SW 1271 (cell line): ENCODE measurements at regions not wholly inside any gene's neighbourhood (a gene's known extent, or its start where the extent isn't known, plus 50 kb on each side); places are given as distances from the start of the nearest gene placed in this dataset.
"Not testable (repeated sequence)": the region's sequence is repeated elsewhere in the genome, so short reads cannot be mapped to it uniquely, and the experiment has no call there.

ENCODE experiments used
- DNase-seq, 2 experiments: peaks; one replicate each; lab custom pipeline; 2025; lab: John Stamatoyannopoulos, UW

- no peak for DNase-seq
These were observed 174.6 kb upstream of the TBX3 start for GRCh38 chr12:114858388-114859146.

GRCh38 chr12:114855678-114856077 is 171.7 kb upstream of the TBX3 start:
- no peak for DNase-seq

GRCh38 chr12:114852976-114853529 is 169.1 kb upstream of the TBX3 start:
- no peak for DNase-seq

GRCh38 chr12:114851981-114852380 is 168.0 kb upstream of the TBX3 start:
- DNase-seq: no peak

- DNase-seq: no peak
These were observed 166.8 kb upstream of the TBX3 start for GRCh38 chr12:114850661-114851275.

GRCh38 chr12:114848666-114849065 is 164.7 kb upstream of the TBX3 start:
- DNase-seq: no peak

GRCh38 chr12:114847441-114848035 is 163.6 kb upstream of the TBX3 start:
- DNase-seq: no peak

GRCh38 chr12:114846771-114847170 is 162.8 kb upstream of the TBX3 start:
- no peak for DNase-seq

- no peak for DNase-seq
These were observed 157.7 kb upstream of the TBX3 start for GRCh38 chr12:114841557-114842251.

GRCh38 chr12:114838480-114838879 is 154.5 kb upstream of the TBX3 start:
- no peak for DNase-seq

GRCh38 chr12:114836609-114837008 is 152.6 kb upstream of the TBX3 start:
- no peak for DNase-seq

- DNase-seq: peak; percentile 28 to 48
These were observed 151.1 kb upstream of the TBX3 start for GRCh38 chr12:114835031-114835430.

- DNase-seq: peak in 1 of 2 experiments; percentile 59
These were observed 150.6 kb upstream of the TBX3 start for GRCh38 chr12:114834621-114835020.

- DNase-seq: no peak
These were observed 145.9 kb upstream of the TBX3 start for GRCh38 chr12:114829833-114830232.

GRCh38 chr12:114829244-114829643 is 145.3 kb upstream of the TBX3 start:
- DNase-seq: not testable (repeated sequence)

GRCh38 chr12:114827461-114827860 is 143.5 kb upstream of the TBX3 start:
- no peak for DNase-seq

- DNase-seq: no peak
These were observed 142.3 kb upstream of the TBX3 start for GRCh38 chr12:114826244-114826643.

- no peak for DNase-seq
These were observed 139.7 kb upstream of the TBX3 start for GRCh38 chr12:114823724-114824123.

GRCh38 chr12:114821570-114821969 is 137.6 kb upstream of the TBX3 start:
- no peak for DNase-seq

- DNase-seq: no peak
These were observed 136.8 kb upstream of the TBX3 start for GRCh38 chr12:114820796-114821195.

GRCh38 chr12:114817571-114818425 is 133.8 kb upstream of the TBX3 start:
- DNase-seq: no peak
